ENCODE measurements at regions not wholly inside any gene's neighbourhood (a gene's known extent, or its start where the extent isn't known, plus 50 kb on each side); places are given as distances from the start of the nearest gene placed in this dataset.

DNA sequence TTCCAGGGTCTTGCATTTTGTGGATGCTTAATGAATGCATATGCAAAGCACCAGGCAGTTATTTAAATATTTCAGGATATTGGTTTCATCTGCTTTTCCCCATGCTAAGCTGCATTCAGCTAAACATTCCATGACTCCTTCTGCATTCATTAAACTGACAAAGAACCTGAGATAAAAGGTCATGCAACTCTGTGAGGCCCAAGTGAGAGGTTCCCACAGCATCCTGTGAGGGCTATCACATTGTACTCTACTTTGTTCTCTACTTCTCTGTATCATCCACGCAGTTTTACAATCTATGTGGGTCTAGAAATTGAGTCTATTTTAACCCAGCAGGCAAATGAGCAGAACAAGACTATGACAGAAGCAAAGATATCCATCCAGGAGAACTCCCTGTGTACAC lies 86.4 kb upstream of the PRSS16 start:
- TF ChIP-seq, protein P1, sequence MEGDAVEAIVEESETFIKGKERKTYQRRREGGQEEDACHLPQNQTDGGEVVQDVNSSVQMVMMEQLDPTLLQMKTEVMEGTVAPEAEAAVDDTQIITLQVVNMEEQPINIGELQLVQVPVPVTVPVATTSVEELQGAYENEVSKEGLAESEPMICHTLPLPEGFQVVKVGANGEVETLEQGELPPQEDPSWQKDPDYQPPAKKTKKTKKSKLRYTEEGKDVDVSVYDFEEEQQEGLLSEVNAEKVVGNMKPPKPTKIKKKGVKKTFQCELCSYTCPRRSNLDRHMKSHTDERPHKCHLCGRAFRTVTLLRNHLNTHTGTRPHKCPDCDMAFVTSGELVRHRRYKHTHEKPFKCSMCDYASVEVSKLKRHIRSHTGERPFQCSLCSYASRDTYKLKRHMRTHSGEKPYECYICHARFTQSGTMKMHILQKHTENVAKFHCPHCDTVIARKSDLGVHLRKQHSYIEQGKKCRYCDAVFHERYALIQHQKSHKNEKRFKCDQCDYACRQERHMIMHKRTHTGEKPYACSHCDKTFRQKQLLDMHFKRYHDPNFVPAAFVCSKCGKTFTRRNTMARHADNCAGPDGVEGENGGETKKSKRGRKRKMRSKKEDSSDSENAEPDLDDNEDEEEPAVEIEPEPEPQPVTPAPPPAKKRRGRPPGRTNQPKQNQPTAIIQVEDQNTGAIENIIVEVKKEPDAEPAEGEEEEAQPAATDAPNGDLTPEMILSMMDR (IDR thresholded peaks at IDR 0.05; ENCODE audit: low read depth, low read length) = no peak
- TF ChIP-seq POLR2A (IDR thresholded peaks at IDR 0.05; ENCODE audit: extremely low read depth, insufficient read length) (no peak), MYC (IDR thresholded peaks at IDR 0.05; ENCODE audit: low read depth, low read length) (no peak)
- TF ChIP-seq, protein P2, sequence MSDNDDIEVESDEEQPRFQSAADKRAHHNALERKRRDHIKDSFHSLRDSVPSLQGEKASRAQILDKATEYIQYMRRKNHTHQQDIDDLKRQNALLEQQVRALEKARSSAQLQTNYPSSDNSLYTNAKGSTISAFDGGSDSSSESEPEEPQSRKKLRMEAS (IDR thresholded peaks at IDR 0.05; ENCODE audit: low read depth, low read length) = no peak

Data from NB4 (cell line).